ENCODE measurements at regions not wholly inside any gene's neighbourhood (a gene's known extent, or its start where the extent isn't known, plus 50 kb on each side); places are given as distances from the start of the nearest gene placed in this dataset.

DNA sequence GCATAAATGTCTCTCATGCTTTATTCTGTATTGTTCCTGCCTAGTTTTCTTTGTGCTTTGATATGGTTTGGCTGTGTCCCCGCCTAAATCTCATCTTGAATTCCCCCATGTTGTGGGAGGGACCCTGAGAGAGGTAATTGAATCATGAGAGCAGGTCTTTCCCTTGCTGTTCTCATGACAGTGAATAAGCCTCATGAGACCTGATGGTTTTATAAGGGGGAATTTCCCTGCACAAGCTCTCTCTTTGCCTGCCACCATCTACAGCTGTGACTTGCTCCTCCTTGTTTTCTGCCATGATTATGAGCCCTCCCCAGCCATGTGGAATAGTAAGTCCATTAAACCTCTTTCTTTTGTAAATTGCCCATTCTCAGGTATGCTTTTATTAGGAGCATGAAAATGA, 1596.6 kb downstream of the SI start:
- TF ChIP-seq, protein P1, sequence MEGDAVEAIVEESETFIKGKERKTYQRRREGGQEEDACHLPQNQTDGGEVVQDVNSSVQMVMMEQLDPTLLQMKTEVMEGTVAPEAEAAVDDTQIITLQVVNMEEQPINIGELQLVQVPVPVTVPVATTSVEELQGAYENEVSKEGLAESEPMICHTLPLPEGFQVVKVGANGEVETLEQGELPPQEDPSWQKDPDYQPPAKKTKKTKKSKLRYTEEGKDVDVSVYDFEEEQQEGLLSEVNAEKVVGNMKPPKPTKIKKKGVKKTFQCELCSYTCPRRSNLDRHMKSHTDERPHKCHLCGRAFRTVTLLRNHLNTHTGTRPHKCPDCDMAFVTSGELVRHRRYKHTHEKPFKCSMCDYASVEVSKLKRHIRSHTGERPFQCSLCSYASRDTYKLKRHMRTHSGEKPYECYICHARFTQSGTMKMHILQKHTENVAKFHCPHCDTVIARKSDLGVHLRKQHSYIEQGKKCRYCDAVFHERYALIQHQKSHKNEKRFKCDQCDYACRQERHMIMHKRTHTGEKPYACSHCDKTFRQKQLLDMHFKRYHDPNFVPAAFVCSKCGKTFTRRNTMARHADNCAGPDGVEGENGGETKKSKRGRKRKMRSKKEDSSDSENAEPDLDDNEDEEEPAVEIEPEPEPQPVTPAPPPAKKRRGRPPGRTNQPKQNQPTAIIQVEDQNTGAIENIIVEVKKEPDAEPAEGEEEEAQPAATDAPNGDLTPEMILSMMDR (IDR thresholded peaks at IDR 0.05; ENCODE audit: extremely low read depth in 1 of 2, insufficient read depth in 1 of 2, low read depth in 1 of 2, low read length in 2 of 2), result no peak
- no peak for TF ChIP-seq EZH2 (IDR thresholded peaks at IDR 0.05; ENCODE audit: borderline replicate concordance, low read depth, low read length, severe bottlenecking)
- no peak for TF ChIP-seq POLR2AphosphoS5 (IDR thresholded peaks at IDR 0.05; ENCODE audit: insufficient read depth, low read depth, low read length)
- TF ChIP-seq POLR2A (IDR thresholded peaks at IDR 0.05; ENCODE audit: low read depth, low read length), result no peak
- TF ChIP-seq MAX (IDR thresholded peaks at IDR 0.05; ENCODE audit: insufficient read depth, insufficient read length), result no peak
- TF ChIP-seq MYC (IDR thresholded peaks at IDR 0.05; ENCODE audit: low read depth, low read length), result no peak

Measured in endothelial cell of umbilical vein (primary cell).